HG03175 (cell line): ENCODE measurements at regions not wholly inside any gene's neighbourhood (a gene's known extent, or its start where the extent isn't known, plus 50 kb on each side); places are given as distances from the start of the nearest gene placed in this dataset.
"Not testable (repeated sequence)": the region's sequence is repeated elsewhere in the genome, so short reads cannot be mapped to it uniquely, and the experiment has no call there.

ENCODE experiments used
- ATAC-seq: cut with Tn5 transposase; IDR thresholded peaks from one replicate; pipeline ENCODE4 v1.9.1; 2021; ENCODE audit warnings: mild to moderate bottlenecking, moderate library complexity; ENCODE audit not compliant: unreplicated experiment

GRCh38 chr11:97722721-97723120, 1298.0 kb upstream of the CNTN5 start:
- no peak for ATAC-seq

GRCh38 chr11:97729546-97730272, 1291.0 kb upstream of the CNTN5 start:
- ATAC-seq = no peak

GRCh38 chr11:97732011-97732632, 1288.6 kb upstream of the CNTN5 start:
- ATAC-seq = no peak

- ATAC-seq = no peak
These were observed 1282.0 kb upstream of the CNTN5 start for GRCh38 chr11:97738751-97739150.

GRCh38 chr11:97739932-97740800, 1280.6 kb upstream of the CNTN5 start:
- ATAC-seq = no peak

GRCh38 chr11:97740801-97741151, 1280.0 kb upstream of the CNTN5 start:
- no peak for ATAC-seq

GRCh38 chr11:97742717-97743116, 1278.0 kb upstream of the CNTN5 start:
- no peak for ATAC-seq

- ATAC-seq = no peak
These were observed 1277.5 kb upstream of the CNTN5 start for GRCh38 chr11:97743205-97743742.

- ATAC-seq = no peak
These were observed 1275.2 kb upstream of the CNTN5 start for GRCh38 chr11:97745515-97746050.

GRCh38 chr11:97746818-97747217, 1273.9 kb upstream of the CNTN5 start:
- ATAC-seq = no peak

GRCh38 chr11:97751405-97751804, 1269.3 kb upstream of the CNTN5 start:
- no peak for ATAC-seq

GRCh38 chr11:97751952-97752351, 1268.8 kb upstream of the CNTN5 start:
- ATAC-seq = no peak

GRCh38 chr11:97754976-97755375, 1265.8 kb upstream of the CNTN5 start:
- ATAC-seq = no peak

- no peak for ATAC-seq
These were observed 1264.0 kb upstream of the CNTN5 start for GRCh38 chr11:97756571-97757335.

- no peak for ATAC-seq
These were observed 1259.6 kb upstream of the CNTN5 start for GRCh38 chr11:97761175-97761574.

GRCh38 chr11:97764193-97764592, 1256.6 kb upstream of the CNTN5 start:
- no peak for ATAC-seq

GRCh38 chr11:97764605-97765004, 1256.1 kb upstream of the CNTN5 start:
- ATAC-seq = no peak

GRCh38 chr11:97770570-97770969, 1250.2 kb upstream of the CNTN5 start:
- ATAC-seq = no peak

GRCh38 chr11:97772705-97773104, 1248.0 kb upstream of the CNTN5 start:
- no peak for ATAC-seq

GRCh38 chr11:97784388-97784787, 1236.4 kb upstream of the CNTN5 start:
- ATAC-seq = not testable (repeated sequence)
